Thyroid gland (tissue), 4 donors: ENCODE measurements at regions not wholly inside any gene's neighbourhood (a gene's known extent, or its start where the extent isn't known, plus 50 kb on each side); places are given as distances from the start of the nearest gene placed in this dataset.

Experiments used
- DNase-seq, 2 donors: peaks; one replicate each; pipeline ENCODE4 v3.0.0-alpha.2; 2019
- H3K27ac ChIP-seq, 3 donors: fragments of 200-600 bp; sonication (generic); 1 replicate in 2 of 3; 2 replicates in 1 of 3; pipeline ENCODE4 v1.5.1; 2016 to 2019; ENCODE audit warnings: mild to moderate bottlenecking in 1 of 3, moderate library complexity in 1 of 3
- H3K27me3 ChIP-seq: fragments of 200-600 bp; sonication (generic); one replicate; pipeline ENCODE4 v1.5.1; 2019
- H3K36me3 ChIP-seq, 2 donors: fragments of 200-600 bp; sonication (generic); one replicate each; pipeline ENCODE4 v1.5.1; 2016 to 2019
- H3K4me1 ChIP-seq, 2 donors: fragments of 200-600 bp; sonication (generic); one replicate each; pipeline ENCODE4 v1.5.1; 2017 to 2019
- H3K4me3 ChIP-seq, 3 donors: fragments of 200-600 bp; sonication (generic); replicated peaks in 1 of 3; 1 replicate in 2 of 3; 2 replicates in 1 of 3; pipeline ENCODE4 v1.5.1; 2016; ENCODE audit warnings: mild to moderate bottlenecking in 1 of 3
- H3K9me3 ChIP-seq: fragments of 200-600 bp; sonication (generic); one replicate; pipeline ENCODE4 v1.5.1; 2017
- POLR2A ChIP-seq, 2 donors: fragments of 450-650 bp; IDR thresholded peaks; one replicate each; pipeline ENCODE4 v1.6.1; 2017; ENCODE audit warnings: antibody characterized with exemption in 2 of 2, mild to moderate bottlenecking in 2 of 2, moderate library complexity in 1 of 2
- WGBS, 2 donors: methylation state at CpG; one replicate each; pipeline ENCODE4 v1.1.5; 2017; 5-methylcytosine and 5-hydroxymethylcytosine counted together
- intact Hi-C: fragments of 100-400 bp; cut with DNase I; formaldehyde crosslinking; loops from one replicate; pipeline ENCODE4 v1.15.1; 2023
- TF ChIP-seq, protein P1 (sequence below), 6 experiments: fragments of 200-600 bp in 3 of 6; fragments of 450-650 bp in 3 of 6; sonication (generic) in 3 of 6; IDR thresholded peaks; one replicate each; pipeline ENCODE4 v1.5.1; 2016 to 2019; ENCODE audit warnings: antibody characterized with exemption in 6 of 6, mild to moderate bottlenecking in 2 of 6, inconsistent platforms in 1 of 6, moderate library complexity in 1 of 6

DNA sequence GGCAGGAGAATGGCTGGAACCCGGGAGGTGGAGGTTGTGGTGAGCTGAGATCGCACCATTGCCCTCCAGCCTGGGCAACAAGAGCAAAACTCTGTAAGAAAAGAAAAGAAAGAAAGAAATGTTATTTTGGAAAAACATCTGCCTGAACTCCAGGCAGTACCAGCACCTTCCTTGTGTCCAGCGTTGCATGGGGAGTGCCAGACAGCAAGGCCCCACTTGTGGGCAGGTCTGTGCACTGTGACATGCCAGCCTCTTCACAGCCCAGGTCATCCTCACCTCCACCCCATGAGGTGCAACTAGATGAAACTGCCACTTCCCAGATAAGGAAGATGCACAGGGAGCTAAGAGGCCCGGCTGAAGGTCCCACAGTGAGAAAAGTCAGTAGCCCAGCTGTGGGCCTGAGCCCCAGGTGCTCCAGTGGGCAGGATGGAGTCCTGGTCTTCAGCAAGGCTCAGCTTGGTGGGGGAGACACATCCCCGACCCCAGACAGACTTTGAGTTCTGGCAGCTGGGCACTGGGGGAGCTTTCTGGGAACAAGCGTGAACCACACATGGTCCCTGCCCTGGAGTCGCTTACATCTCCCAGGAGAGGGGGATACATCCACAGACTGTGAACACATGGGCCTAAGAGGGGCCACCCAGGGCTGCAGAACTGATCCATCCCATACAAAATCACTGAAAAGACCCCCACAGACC is 146.9 kb upstream of the IER5L start:
- H3K4me1 ChIP-seq: peaks cover 10 to 36% of the 10 kb centered on the region in 2 donors
- 81 to 97% methylated on average over 5 to 6 of the region's 7 CpGs for WGBS, 2 donors
- no peak for DNase-seq
- H3K4me3 ChIP-seq: no peak overlapping the region
- no peaks in the 10 kb centered on the region for H3K9me3 ChIP-seq
- no peaks in the 10 kb centered on the region for H3K27me3 ChIP-seq
- no peaks in the 10 kb centered on the region for H3K36me3 ChIP-seq
- no peak overlapping the region for H3K27ac ChIP-seq
- intact Hi-C loops: loop anchor here (5.0 to 10.0 kb wide), 2 partner anchors 140 to 287 kb away; no protein-coding TSS in a partner anchor
- TF ChIP-seq, protein P1, sequence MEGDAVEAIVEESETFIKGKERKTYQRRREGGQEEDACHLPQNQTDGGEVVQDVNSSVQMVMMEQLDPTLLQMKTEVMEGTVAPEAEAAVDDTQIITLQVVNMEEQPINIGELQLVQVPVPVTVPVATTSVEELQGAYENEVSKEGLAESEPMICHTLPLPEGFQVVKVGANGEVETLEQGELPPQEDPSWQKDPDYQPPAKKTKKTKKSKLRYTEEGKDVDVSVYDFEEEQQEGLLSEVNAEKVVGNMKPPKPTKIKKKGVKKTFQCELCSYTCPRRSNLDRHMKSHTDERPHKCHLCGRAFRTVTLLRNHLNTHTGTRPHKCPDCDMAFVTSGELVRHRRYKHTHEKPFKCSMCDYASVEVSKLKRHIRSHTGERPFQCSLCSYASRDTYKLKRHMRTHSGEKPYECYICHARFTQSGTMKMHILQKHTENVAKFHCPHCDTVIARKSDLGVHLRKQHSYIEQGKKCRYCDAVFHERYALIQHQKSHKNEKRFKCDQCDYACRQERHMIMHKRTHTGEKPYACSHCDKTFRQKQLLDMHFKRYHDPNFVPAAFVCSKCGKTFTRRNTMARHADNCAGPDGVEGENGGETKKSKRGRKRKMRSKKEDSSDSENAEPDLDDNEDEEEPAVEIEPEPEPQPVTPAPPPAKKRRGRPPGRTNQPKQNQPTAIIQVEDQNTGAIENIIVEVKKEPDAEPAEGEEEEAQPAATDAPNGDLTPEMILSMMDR (IDR thresholded peaks at IDR 0.05): no peak

DNA sequence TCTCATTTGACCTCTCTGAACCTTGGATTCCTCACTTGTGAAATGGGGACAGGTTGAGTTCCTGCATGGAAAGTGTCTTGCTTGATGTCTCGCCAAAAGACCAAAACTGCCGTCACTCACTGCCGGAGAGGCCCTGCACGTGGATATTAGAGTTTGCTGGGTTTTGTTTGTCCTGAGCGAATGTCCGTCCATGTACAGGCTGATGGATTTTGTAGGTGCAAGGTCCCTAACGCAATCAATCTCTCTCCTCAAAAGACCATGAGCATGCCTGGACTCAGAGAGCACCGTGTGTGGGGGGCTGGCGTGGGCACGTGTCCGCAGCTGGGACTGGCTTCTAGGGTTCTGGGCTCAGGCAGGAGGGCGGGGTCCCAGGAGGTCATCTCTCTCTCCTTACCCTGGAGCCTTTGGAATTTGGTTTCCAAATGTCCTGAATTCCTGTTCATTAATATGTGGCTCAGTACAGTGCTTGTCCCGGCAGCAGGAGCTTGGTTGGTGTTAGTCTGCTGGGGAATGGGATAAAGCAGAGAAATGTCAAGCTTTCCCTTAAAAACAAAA is 146.0 kb upstream of the IER5L start:
- Histone ChIP-seq H3K4me3 (no peak overlapping the region), H3K36me3 (no peaks in the 10 kb centered on the region), H3K9me3 (no peaks in the 10 kb centered on the region), H3K27ac (peak overlapping the region in 2 of 3 donors; percentile 11 to 84), H3K4me1 (peaks cover 19 to 44% of the 10 kb centered on the region in 2 donors), H3K27me3 (no peaks in the 10 kb centered on the region)
- WGBS, 2 donors: 82 to 94% methylated on average over 10 to 13 of the region's 13 CpGs
- intact Hi-C loops: loop anchor here (5.0 to 10.0 kb wide), 2 partner anchors 139 to 288 kb away; no protein-coding TSS in a partner anchor
- TF ChIP-seq, protein P1 (IDR thresholded peaks at IDR 0.05): no peak
- DNase-seq: no peak

DNA sequence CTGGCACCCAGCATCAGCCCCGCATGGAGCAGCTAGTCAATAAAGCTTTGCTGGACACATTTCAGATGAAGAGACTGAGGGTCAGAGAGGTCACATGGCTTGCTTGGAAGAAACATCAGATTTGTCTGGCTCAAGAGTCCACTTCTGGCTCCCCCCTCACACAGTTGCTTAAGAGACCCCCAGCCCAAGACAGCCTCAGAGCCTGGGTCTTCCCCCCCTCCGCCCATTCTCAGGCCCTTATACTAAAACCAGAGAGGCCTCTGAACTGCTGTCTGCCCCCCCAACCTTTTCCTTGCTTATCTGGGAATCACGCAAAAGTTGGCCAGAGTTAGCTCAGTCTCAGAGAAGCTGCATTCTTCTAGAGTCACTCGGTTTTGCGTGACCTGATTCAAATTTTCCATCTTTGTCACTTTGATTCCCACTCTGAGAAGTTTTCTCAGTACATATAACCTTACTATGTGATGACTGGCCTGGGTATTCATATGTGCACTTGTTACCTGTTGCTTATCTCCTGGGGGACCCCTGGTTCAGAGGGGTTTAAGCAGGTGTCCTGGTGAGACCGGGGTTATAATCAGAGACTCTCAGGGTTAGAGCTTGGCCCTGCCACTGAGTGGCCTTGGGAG is 145.4 kb upstream of the IER5L start:
- DNase-seq: no peak
- Histone ChIP-seq H3K27me3 (no peaks in the 10 kb centered on the region), H3K36me3 (no peaks in the 10 kb centered on the region), H3K4me3 (no peak overlapping the region), H3K9me3 (no peaks in the 10 kb centered on the region), H3K4me1 (peaks cover 24 to 44% of the 10 kb centered on the region in 2 donors), H3K27ac (peak overlapping the region in 2 of 3 donors; percentile 11 to 84)
- 53 to 66% methylated on average over 6 of the region's 6 CpGs for WGBS, 2 donors
- intact Hi-C loops: loop anchor here (5.0 to 10.0 kb wide), 2 partner anchors 139 to 289 kb away; no protein-coding TSS in a partner anchor
- TF ChIP-seq POLR2A (IDR thresholded peaks at IDR 0.05): no peak
- TF ChIP-seq, protein P1 (IDR thresholded peaks at IDR 0.05): no peak

DNA sequence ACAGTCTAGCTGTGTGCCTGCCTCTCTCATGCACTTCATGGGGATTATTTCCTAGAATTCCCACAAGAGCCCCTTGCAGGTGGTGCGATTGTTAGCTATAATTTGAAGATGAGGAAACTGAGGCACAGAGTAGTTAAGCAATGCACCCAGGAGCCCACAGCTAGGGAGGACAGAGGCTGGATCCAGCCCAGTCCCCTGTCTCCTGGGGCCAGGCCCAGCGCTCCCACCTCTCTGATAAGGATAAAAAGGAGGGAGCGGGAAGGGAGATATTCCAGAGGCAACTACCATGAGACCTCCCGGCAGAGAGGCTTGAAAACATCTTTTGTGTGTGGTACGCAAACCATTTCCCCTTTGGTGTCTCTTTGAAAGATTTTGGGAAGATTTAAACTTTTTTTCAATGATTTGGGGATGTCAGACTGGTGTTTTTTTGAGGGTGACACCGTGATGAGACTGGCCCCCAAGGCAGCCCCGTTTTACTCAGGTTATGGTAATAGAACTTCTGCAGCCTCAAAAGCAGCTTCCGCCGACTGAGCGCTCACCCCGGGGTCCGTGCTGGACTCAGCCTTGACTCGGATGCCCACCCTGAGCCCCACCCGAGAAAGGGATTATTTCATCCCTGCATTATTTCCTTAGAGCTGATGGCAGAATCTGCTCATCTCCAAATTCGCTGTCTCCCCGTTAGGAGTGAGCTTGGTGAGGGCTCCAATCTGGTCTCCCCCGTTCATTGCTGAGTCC is 144.7 kb upstream of the IER5L start:
- no peaks in the 10 kb centered on the region for H3K27me3 ChIP-seq
- no peak for TF ChIP-seq POLR2A (IDR thresholded peaks at IDR 0.05)
- TF ChIP-seq, protein P1 (IDR thresholded peaks at IDR 0.05): no peak
- peaks cover 26 to 44% of the 10 kb centered on the region in 2 donors for H3K4me1 ChIP-seq

More for the DNA sequence above, 144.7 kb upstream of the IER5L start:
- no peak for DNase-seq
- Histone ChIP-seq H3K4me3 (no peak overlapping the region), H3K9me3 (no peaks in the 10 kb centered on the region), H3K27ac (peak overlapping the region in 2 of 3 donors; percentile 84 to 93), H3K36me3 (no peaks in the 10 kb centered on the region)
- intact Hi-C loops: loop anchor here (5.0 to 10.0 kb wide), 2 partner anchors 138 to 289 kb away; no protein-coding TSS in a partner anchor
- WGBS, 2 donors: 87 to 89% methylated on average over 13 to 17 of the region's 17 CpGs
